GM12878 (cell line): ENCODE measurements at regions not wholly inside any gene's neighbourhood (a gene's known extent, or its start where the extent isn't known, plus 50 kb on each side); places are given as distances from the start of the nearest gene placed in this dataset.

Experiments used
- ATAC-seq: fragments of 200-7000 bp; cut with Tn5 transposase; 3 replicates; pipeline ENCODE4 v1.9.1; 2020; ENCODE audit warnings: mild to moderate bottlenecking, moderate library complexity
- BruUV-seq: library from RNA; stranded (reverse); fragments of 400-500 nt; replicated peaks from 2 replicates; lab custom pipeline; 2021; lab: Mats Ljungman, UMichigan
- CTCF ChIA-PET: fragments of 300-600 bp; sonication (Branson Sonifier 250); formaldehyde crosslinking; extraction: SDS; loops from one replicate; lab custom pipeline; 2021; ENCODE audit warnings: inconsistent platforms; lab: Yijun Ruan, JAX
- POLR2A ChIA-PET: fragments of 350-600 bp; formaldehyde crosslinking; extraction: SDS; loops from one replicate; lab custom pipeline; 2021; ENCODE audit warnings: inconsistent platforms; lab: Charles Lee
- RAD21 ChIA-PET: fragments of 300-600 bp; sonication (Branson Sonifier 250); formaldehyde crosslinking; loops from one replicate; lab custom pipeline; 2023; ENCODE audit warnings: antibody characterized with exemption; ENCODE audit not compliant: unreplicated experiment; lab: Charles Lee
- SMC1A ChIA-PET: fragments of 300-600 bp; sonication (Branson Sonifier 250); formaldehyde crosslinking; loops from one replicate; lab custom pipeline; 2023; ENCODE audit not compliant: unreplicated experiment, uncharacterized antibody; lab: Charles Lee
- DNase-seq: peaks from one replicate; pipeline ENCODE4 v3.0.0-alpha.2; 2011; ENCODE audit warnings: low read depth, low spot score
- FAIRE-seq: peaks from 3 replicates; lab custom pipeline; 2011; peaks lifted over from hg19 to GRCh38; lab: Jason Lieb, UNC
- H2AFZ ChIP-seq: 2 replicates; pipeline ENCODE4 v1.6.0; 2011; ENCODE audit warnings: low read depth, low read length, control low read depth; ENCODE audit not compliant: control insufficient read depth
- H3K27ac ChIP-seq: 2 replicates; pipeline ENCODE4 v1.5.1; 2011; ENCODE audit warnings: control low read depth; ENCODE audit not compliant: control insufficient read depth, insufficient read depth
- H3K27me3 ChIP-seq, 2 experiments: replicated peaks in 1 of 2; 2 replicates each; pipeline versions ENCODE4 v1.6.0 to v1.6.1; 2011; ENCODE audit warnings: low read length in 1 of 2; ENCODE audit not compliant: control insufficient read depth in 2 of 2, insufficient read depth in 2 of 2
- H3K36me3 ChIP-seq, 2 experiments: 2 replicates each; pipeline ENCODE4 v1.5.1; 2011; ENCODE audit warnings: low read length in 1 of 2; ENCODE audit not compliant: control insufficient read depth in 2 of 2, insufficient read depth in 2 of 2
- H3K4me1 ChIP-seq: 2 replicates; pipeline ENCODE4 v1.6.1; 2011; ENCODE audit warnings: mild to moderate bottlenecking, low read length, moderate library complexity, mixed read lengths; ENCODE audit not compliant: control insufficient read depth, insufficient read depth
- H3K4me2 ChIP-seq: 2 replicates; pipeline ENCODE4 v1.6.0; 2011; ENCODE audit warnings: control low read depth; ENCODE audit not compliant: control insufficient read depth, insufficient read depth
- H3K4me3 ChIP-seq: fragments of 200-600 bp; sonication (generic); 2 replicates; pipeline ENCODE4 v1.5.1; 2016
- H3K79me2 ChIP-seq: 2 replicates; pipeline ENCODE4 v1.6.0; 2011; ENCODE audit warnings: low read length; ENCODE audit not compliant: control insufficient read depth, insufficient read depth
- H3K9ac ChIP-seq: 2 replicates; pipeline ENCODE4 v1.8.0; 2011; ENCODE audit warnings: low read length, control low read depth, mixed read lengths; ENCODE audit not compliant: control insufficient read depth, insufficient read depth
- H3K9me3 ChIP-seq: replicated peaks from 3 replicates; pipeline ENCODE4 v1.5.1; 2011; ENCODE audit warnings: mild to moderate bottlenecking, low read length; ENCODE audit not compliant: control insufficient read depth, insufficient read depth
- H4K20me1 ChIP-seq: 2 replicates; pipeline ENCODE4 v1.6.0; 2011; ENCODE audit not compliant: control insufficient read depth, insufficient read depth
- BACH1 ChIP-seq: fragments of 450-650 bp; IDR thresholded peaks from 2 replicates; pipeline ENCODE4 v1.6.1; 2017; ENCODE audit warnings: mild to moderate bottlenecking, borderline replicate concordance
- CBFB ChIP-seq: IDR thresholded peaks from 2 replicates; pipeline ENCODE4 v1.6.1; 2016; ENCODE audit warnings: antibody characterized with exemption, low read depth
- EGR1 ChIP-seq, 2 experiments: IDR thresholded peaks; 1 replicate in 1 of 2; 2 replicates in 1 of 2; pipeline ENCODE4 v1.6.1; 2011 to 2012; ENCODE audit warnings: low read depth in 2 of 2, low read length in 2 of 2, borderline replicate concordance in 1 of 2, mild to moderate bottlenecking in 1 of 2, moderate library complexity in 1 of 2
- HCFC1 ChIP-seq: fragments of 150-350 bp; IDR thresholded peaks from 2 replicates; pipeline ENCODE4 v1.6.1; 2014; ENCODE audit warnings: low read length
- MTA2 ChIP-seq: fragments of 450-650 bp; IDR thresholded peaks from 2 replicates; pipeline ENCODE4 v1.6.1; 2016; ENCODE audit warnings: low read depth, mild to moderate bottlenecking, moderate library complexity
- RAD21 ChIP-seq: IDR thresholded peaks from 2 replicates; pipeline ENCODE4 v1.6.1; 2011; ENCODE audit warnings: mild to moderate bottlenecking, low read depth, low read length, moderate library complexity; ENCODE audit not compliant: insufficient read depth
- SMAD1 ChIP-seq: fragments of 450-650 bp; IDR thresholded peaks from 2 replicates; pipeline ENCODE4 v1.6.1; 2018; ENCODE audit warnings: mild to moderate bottlenecking, low read depth; ENCODE audit not compliant: partially characterized antibody
- SMC3 ChIP-seq: IDR thresholded peaks from 2 replicates; pipeline ENCODE4 v1.6.1; 2011; ENCODE audit warnings: low read length, improper control_type of control experiment, borderline replicate concordance
- WRNIP1 ChIP-seq: IDR thresholded peaks from 2 replicates; pipeline ENCODE4 v1.6.1; 2011; ENCODE audit warnings: low read depth, low read length, improper control_type of control experiment, borderline replicate concordance
- WGBS: methylation state at CpG from one replicate; pipeline ENCODE4 v1.1.6; 2016; ENCODE audit warnings: low lambda C conversion rate; ENCODE audit not compliant: insufficient replicate concordance, insufficient coverage; ENCODE audit errors: missing lambda C conversion rate; 5-methylcytosine and 5-hydroxymethylcytosine counted together
- in situ Hi-C: fragments of 300-500 bp; cut with MboI; formaldehyde crosslinking; loops from 9 replicates; pipeline ENCODE4 v1.14.3; 2018; ENCODE audit warnings: mixed read lengths
- intact Hi-C: fragments of 100-400 bp; cut with micrococcal nuclease; formaldehyde crosslinking; loops from one replicate; pipeline ENCODE4 v1.14.2; 2022; ENCODE audit not compliant: unreplicated experiment
- TF ChIP-seq, protein P1 (sequence below): IDR thresholded peaks from 2 replicates; pipeline ENCODE4 v1.6.1; 2012; ENCODE audit warnings: improper control_type of control experiment, low read depth, low read length; ENCODE audit not compliant: insufficient replicate concordance
- TF ChIP-seq, protein P2 (sequence below): IDR thresholded peaks from 2 replicates; pipeline ENCODE4 v1.6.1; 2012; ENCODE audit warnings: low read depth, low read length, improper control_type of control experiment
- TF ChIP-seq, protein P3 (sequence below): fragments of 450-650 bp; IDR thresholded peaks from 2 replicates; pipeline ENCODE4 v1.6.1; 2017; ENCODE audit warnings: antibody characterized with exemption, mild to moderate bottlenecking, moderate library complexity
- TF ChIP-seq, protein P4 (sequence below): fragments of 450-650 bp; IDR thresholded peaks from 2 replicates; pipeline ENCODE4 v1.6.1; 2018; ENCODE audit warnings: borderline replicate concordance, mild to moderate bottlenecking; ENCODE audit not compliant: partially characterized antibody

DNA sequence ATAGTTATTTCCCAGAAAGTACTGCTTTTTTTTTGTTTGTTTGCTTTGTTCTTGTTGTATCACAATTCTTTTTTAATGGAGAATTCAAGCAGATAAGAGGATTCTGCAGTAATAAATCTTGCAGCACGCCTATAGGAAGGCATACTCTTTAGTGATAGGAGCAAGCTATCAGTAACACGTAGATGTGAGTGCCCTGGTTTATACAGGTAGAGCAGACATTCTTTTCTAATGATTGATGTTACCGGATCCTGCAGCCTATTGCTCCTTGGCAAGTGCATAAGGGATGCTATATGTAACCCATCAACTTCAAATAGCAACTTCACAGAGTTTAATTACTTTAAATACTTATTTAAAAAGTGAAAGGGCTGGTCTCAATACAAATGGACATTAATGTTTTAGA, 834.2 kb upstream of the GCFC2 start (continued):
- no peak for TF ChIP-seq WRNIP1
- TF ChIP-seq, protein P1, sequence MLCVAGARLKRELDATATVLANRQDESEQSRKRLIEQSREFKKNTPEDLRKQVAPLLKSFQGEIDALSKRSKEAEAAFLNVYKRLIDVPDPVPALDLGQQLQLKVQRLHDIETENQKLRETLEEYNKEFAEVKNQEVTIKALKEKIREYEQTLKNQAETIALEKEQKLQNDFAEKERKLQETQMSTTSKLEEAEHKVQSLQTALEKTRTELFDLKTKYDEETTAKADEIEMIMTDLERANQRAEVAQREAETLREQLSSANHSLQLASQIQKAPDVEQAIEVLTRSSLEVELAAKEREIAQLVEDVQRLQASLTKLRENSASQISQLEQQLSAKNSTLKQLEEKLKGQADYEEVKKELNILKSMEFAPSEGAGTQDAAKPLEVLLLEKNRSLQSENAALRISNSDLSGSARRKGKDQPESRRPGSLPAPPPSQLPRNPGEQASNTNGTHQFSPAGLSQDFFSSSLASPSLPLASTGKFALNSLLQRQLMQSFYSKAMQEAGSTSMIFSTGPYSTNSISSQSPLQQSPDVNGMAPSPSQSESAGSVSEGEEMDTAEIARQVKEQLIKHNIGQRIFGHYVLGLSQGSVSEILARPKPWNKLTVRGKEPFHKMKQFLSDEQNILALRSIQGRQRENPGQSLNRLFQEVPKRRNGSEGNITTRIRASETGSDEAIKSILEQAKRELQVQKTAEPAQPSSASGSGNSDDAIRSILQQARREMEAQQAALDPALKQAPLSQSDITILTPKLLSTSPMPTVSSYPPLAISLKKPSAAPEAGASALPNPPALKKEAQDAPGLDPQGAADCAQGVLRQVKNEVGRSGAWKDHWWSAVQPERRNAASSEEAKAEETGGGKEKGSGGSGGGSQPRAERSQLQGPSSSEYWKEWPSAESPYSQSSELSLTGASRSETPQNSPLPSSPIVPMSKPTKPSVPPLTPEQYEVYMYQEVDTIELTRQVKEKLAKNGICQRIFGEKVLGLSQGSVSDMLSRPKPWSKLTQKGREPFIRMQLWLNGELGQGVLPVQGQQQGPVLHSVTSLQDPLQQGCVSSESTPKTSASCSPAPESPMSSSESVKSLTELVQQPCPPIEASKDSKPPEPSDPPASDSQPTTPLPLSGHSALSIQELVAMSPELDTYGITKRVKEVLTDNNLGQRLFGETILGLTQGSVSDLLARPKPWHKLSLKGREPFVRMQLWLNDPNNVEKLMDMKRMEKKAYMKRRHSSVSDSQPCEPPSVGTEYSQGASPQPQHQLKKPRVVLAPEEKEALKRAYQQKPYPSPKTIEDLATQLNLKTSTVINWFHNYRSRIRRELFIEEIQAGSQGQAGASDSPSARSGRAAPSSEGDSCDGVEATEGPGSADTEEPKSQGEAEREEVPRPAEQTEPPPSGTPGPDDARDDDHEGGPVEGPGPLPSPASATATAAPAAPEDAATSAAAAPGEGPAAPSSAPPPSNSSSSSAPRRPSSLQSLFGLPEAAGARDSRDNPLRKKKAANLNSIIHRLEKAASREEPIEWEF = no peak
- no peak for TF ChIP-seq EGR1 (IDR thresholded peaks at IDR 0.05; ENCODE audit: borderline replicate concordance in 1 of 2, low read depth in 2 of 2, low read length in 2 of 2)
- no peak for TF ChIP-seq RAD21
- TF ChIP-seq CBFB = no peak
- TF ChIP-seq MTA2 = no peak

DNA sequence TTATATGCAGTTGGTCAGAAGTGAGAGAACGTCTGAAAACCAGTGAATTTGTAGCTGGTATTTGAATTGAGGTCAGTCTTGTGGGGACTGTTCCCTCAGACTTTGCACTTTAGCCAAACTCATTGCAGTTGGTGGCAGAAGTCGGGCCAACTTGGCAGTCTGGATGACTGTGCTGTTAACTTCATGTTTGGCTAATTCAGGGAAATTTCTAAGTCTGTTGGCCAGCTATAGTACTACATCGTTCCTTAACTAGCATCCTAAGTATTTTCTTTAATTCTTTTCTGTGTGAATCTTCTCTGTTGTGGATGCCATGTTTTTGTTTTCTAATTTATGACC, 806.8 kb upstream of the GCFC2 start:
- ATAC-seq (no peak), DNase-seq (no peak)
- Histone ChIP-seq H2AFZ (no peak overlapping the region), H3K79me2 (no peaks in the 10 kb centered on the region), H3K27ac (no peak overlapping the region), H3K27me3 (no peaks in the 10 kb centered on the region), H3K36me3 (no peaks in the 10 kb centered on the region), H3K9me3 (no peaks in the 10 kb centered on the region), H3K4me1 (no peaks in the 10 kb centered on the region), H3K9ac (no peak overlapping the region), H3K4me3 (no peak overlapping the region)
- ChIA-PET SMC1A (interaction anchor here (1.4 kb wide), 1 partner anchor 14 kb away, joined by 3 read pairs; no protein-coding TSS in a partner anchor), CTCF (interaction anchor here (1.8 kb wide), 1 partner anchor 8 kb away, joined by 4 read pairs; no protein-coding TSS in a partner anchor), RAD21 (no interaction called here), POLR2A (no interaction called here)
- WGBS = 3% methylated on average over 3 of the region's 3 CpGs
- intact Hi-C loops (no loop called here), in situ Hi-C loops (no loop called here)
- TF ChIP-seq BACH1 (no peak), SMC3 (no peak), SMAD1 (no peak), HCFC1 (no peak)
- TF ChIP-seq, protein P2, sequence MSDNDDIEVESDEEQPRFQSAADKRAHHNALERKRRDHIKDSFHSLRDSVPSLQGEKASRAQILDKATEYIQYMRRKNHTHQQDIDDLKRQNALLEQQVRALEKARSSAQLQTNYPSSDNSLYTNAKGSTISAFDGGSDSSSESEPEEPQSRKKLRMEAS = no peak
- TF ChIP-seq, protein P3, sequence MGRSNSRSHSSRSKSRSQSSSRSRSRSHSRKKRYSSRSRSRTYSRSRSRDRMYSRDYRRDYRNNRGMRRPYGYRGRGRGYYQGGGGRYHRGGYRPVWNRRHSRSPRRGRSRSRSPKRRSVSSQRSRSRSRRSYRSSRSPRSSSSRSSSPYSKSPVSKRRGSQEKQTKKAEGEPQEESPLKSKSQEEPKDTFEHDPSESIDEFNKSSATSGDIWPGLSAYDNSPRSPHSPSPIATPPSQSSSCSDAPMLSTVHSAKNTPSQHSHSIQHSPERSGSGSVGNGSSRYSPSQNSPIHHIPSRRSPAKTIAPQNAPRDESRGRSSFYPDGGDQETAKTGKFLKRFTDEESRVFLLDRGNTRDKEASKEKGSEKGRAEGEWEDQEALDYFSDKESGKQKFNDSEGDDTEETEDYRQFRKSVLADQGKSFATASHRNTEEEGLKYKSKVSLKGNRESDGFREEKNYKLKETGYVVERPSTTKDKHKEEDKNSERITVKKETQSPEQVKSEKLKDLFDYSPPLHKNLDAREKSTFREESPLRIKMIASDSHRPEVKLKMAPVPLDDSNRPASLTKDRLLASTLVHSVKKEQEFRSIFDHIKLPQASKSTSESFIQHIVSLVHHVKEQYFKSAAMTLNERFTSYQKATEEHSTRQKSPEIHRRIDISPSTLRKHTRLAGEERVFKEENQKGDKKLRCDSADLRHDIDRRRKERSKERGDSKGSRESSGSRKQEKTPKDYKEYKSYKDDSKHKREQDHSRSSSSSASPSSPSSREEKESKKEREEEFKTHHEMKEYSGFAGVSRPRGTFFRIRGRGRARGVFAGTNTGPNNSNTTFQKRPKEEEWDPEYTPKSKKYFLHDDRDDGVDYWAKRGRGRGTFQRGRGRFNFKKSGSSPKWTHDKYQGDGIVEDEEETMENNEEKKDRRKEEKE = no peak
- TF ChIP-seq, protein P4, sequence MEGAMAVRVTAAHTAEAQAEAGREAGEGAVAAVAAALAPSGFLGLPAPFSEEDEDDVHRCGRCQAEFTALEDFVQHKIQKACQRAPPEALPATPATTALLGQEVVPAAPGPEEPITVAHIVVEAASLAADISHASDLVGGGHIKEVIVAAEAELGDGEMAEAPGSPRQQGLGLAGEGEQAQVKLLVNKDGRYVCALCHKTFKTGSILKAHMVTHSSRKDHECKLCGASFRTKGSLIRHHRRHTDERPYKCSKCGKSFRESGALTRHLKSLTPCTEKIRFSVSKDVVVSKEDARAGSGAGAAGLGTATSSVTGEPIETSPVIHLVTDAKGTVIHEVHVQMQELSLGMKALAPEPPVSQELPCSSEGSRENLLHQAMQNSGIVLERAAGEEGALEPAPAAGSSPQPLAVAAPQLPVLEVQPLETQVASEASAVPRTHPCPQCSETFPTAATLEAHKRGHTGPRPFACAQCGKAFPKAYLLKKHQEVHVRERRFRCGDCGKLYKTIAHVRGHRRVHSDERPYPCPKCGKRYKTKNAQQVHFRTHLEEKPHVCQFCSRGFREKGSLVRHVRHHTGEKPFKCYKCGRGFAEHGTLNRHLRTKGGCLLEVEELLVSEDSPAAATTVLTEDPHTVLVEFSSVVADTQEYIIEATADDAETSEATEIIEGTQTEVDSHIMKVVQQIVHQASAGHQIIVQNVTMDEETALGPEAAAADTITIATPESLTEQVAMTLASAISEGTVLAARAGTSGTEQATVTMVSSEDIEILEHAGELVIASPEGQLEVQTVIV = no peak
- TF ChIP-seq, all 136 proteins: peak for 0
- FAIRE-seq = no peak
- Histone ChIP-seq H4K20me1 (no peaks in the 10 kb centered on the region), H3K4me2 (no peak overlapping the region)
- no TSS peak for BruUV-seq
